T-helper 1 cell (primary cell): ENCODE measurements at regions not wholly inside any gene's neighbourhood (a gene's known extent, or its start where the extent isn't known, plus 50 kb on each side); places are given as distances from the start of the nearest gene placed in this dataset.
"Not testable (repeated sequence)": the region's sequence is repeated elsewhere in the genome, so short reads cannot be mapped to it uniquely, and the experiment has no call there.

Experiments
- DNase-seq, 5 donors: peaks; one replicate each; pipeline ENCODE4 v3.0.0-alpha.2; 2012 to 2020

DNA sequence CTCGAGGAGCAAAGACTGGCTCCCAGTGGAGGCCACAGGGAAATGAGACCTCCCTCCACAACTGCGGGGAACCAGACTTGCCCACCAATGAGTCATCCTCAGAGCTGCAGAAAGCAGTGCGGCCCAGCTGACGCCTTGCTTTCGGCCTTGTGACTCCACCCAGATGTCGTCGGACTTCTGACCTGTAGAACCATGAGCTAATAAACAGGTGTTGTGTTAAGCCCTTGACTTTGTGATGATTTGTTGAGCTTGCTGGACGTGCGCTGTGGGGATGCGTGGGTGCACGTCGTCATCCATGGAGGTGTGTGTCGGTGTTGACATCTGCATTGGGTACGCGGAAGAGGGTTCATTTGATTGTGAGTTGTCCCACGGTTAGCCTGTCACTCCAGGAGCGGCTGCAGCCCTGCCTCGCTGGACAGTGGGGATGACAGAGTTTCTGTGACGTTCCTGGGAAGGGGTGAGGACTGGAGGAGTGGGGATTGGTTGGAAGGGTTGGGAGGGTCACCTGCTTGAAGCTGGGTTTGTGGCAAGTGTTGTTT lies 154.1 kb downstream of the SH3BP4 start:
- DNase-seq = no peak

DNA sequence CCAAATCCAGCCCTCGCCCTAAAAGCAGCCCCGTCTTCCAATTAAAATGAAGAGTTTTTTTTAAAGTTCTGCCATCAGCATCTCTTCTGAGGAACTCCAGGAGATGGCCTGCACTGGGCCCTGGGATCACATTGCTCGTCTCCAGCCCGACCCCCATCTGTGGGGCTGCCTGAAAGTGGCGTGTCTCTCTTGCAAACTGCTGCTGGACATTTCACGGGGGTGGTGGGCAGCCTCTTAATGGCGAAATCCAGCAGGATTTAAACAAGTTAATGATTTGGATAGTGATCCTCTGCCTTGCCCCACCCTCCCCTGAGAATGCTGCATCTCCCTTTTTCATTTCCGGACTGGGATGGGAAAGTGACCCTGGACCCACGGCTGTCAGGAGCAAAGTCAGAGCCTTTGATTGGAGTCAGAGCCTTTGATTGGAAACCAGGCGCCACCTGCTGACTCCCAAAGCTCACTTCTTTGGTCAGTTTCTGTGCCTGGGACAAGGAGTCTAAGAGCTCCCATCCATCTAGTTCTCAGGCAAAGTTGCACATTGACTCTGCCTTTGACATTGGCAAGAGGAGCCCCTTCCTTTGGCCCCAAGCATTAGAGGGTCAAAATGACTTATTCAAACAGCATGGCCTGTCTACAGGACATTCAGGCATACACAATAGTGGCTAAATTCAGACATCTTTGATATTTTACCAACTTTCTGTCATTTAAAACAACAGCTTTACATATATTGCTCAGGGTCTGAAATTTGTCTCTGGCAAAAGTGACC lies 155.2 kb downstream of the SH3BP4 start:
- peak in 1 of 5 donors; percentile 5 for DNase-seq

DNA sequence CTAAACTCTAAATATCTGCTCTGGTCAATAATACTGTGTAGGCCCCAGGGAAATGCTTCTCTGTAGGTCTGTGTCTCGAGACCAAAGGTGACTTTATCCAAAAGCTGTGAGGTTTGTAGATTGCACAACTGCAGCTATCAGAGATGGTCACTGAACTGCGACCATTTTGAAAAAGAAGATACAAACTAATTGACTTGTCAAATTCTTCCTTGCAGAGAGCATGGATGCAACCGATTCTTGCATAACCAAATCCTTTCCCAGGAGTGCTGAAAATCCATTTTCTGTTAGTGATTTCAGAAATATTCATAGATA lies 155.8 kb downstream of the SH3BP4 start:
- DNase-seq = no peak

DNA sequence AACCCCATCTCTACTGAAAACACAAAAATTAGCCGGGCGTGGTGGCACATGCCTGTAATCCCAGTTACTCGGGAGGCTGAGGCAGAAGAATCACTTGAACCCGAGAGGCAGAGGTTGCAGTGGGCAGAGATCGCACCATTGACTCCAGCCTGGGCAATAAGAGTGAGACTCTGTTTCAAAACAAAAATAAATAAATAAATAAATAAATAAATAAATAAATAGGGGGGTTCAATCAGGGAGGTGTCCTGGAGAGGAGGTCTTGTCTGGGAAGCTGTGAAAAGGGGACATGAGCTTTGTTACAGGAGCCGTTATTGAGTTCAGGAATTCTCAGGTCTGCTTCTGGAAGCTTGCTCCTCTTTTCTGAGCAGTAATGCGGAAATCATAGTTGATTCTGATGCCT lies 157.7 kb downstream of the SH3BP4 start:
- not testable (repeated sequence) for DNase-seq

DNA sequence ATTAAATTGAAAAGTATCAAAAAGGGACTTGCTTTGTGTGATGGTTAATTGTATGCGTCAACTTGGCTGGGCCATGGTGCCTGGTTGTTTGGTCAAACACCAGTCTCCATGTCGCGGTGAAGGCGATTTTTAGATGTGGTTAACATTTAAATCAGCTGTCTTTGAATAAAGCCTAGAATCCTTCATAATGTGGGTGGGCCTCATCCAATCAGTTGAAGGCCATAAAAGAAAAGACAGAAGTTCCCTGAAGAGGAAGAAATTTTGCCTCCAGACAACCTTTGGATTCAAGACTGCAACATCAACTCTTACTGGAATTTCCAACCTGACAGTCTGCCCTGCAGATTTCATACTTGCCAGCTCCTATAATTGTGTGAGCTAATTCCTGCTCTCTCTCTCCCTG lies 160.5 kb downstream of the SH3BP4 start:
- DNase-seq = no peak

DNA sequence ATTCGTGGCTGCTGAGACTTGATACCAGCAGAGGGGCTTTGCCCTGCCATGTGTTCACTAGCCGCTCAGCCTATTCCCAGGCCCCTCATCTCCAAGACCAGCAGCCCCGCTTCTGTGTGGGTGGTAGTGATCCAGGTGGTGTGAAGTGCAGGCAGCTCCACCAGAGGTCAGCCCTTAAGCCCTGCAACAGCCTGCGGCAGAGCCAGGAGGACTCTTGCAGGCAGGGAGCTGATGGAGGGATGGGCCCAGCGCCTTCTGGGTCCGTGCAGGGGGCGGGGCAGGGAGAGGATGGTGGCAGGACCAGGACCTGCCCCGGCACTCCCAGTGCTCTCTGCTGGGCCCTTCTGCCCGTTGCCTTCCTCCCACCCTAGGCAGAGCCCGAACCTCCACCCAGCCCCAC lies 162.0 kb downstream of the SH3BP4 start:
- DNase-seq = no peak

DNA sequence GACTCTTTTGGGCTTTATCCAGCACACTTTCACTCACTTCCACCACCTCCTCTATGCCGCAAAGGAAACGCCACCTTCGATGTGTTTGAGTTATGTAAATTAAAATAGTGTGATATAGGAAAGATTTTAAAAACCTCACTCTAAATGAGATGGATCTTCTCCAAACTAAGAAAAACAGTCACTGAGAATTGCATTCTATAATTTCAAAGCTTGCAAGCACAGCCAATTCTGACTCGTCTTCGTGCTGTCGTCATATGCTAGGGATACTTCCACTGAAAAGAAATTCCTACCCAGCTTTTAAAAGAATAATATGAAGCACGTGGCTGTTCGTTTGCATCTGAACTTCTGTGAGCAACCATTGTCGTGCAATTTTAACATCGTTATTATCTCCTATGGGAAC lies 162.5 kb downstream of the SH3BP4 start:
- no peak for DNase-seq

DNA sequence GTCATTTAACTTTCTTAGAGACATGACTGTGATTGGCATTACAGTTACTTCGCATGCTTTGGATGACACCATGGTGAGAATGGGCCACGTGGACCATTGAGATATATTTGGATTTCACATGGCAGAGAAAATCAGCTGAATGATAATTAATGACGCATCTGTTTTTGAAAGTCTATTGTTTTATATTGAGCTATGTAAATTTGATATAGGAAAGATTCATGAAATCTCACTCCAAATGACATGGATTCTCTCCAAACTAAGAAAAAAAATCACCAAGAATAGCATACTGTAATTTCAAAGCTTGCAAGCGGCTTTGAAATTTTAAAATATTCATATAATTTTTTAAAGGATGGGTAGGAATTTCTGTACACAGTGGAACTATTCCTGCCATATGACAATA lies 163.7 kb downstream of the SH3BP4 start:
- no peak for DNase-seq

DNA sequence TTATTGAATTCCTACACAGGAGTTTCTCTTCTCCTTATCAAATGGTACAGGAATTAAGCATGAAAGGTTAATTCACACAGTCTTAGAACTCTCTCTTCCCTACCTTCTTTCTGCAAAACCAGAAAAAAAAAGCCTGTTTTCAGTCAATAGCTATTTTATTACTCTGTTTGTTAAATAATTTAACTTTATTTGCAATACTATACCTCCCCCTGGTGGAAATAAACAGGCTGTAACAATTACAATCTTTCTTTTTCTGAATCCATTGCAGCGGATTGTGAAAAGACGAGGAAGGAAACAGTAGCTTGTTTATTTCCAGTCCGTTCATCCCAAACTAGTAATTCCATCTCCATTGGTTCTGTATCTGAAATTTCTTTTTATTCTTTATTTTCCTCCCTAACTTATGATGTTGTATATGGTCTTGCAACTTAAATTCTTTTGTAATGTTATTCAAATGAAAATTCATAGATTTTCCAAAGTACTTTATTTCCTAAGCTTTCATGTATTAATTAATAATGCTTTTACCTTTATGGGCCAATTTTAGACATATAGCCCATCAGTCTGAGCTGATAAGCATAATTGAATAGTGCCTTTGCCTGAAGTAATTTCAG lies 165.2 kb downstream of the SH3BP4 start:
- no peak for DNase-seq

DNA sequence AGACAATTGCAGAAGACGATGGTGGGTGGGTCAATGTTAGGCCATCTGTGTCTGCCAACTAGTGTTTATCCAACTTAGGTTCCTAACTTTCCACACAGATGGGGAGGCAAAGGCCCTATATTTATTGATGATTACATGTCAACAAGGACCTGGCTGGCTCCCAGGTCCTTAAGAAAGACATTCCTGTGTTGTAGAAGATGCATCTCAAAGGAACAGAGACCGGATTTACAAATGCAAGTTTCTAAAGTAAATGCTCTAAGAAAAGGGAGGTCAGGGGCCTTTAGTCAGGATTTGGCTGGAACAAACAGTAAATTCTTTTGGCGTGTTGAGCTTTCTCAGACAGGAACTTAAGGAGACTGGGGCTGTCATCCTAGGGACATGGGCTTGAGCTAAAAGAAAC lies 175.0 kb downstream of the SH3BP4 start:
- no peak for DNase-seq

DNA sequence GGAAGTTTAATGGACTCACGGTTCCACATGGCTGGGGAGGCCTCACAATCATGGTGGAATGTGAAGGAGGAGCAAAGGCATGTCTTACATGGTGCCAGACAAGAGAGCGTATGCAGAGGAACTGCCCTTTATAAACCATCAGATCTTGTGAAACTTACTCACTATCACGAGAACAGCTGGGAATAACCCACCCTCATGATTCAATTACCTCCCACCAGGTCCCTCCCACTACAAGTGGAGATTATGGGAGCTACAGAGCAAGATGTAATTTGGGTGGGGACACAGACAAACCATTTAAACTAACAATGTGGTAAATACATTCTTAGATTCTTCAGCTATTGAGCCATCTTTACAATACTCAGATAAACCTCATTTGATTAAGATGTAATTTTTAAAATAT lies 176.1 kb downstream of the SH3BP4 start:
- DNase-seq = no peak

DNA sequence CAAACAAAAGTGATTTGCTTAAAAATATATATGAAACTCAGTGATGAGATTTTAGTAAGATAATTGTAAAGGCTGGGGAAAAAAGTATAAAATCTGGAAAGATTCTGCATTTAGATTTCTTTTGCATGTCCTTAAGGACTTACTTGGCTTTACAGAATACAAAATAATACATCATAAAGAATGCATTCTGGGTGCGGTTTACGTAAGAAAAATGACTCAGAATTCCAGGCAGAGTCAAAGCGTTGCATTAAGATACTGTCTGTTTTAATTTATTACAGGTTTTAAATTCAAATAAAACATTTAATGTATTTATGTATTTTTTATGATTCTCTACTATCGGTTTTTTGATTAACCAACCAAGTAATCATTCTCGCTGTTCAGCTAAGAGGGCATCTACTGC lies 178.0 kb downstream of the SH3BP4 start:
- no peak for DNase-seq

DNA sequence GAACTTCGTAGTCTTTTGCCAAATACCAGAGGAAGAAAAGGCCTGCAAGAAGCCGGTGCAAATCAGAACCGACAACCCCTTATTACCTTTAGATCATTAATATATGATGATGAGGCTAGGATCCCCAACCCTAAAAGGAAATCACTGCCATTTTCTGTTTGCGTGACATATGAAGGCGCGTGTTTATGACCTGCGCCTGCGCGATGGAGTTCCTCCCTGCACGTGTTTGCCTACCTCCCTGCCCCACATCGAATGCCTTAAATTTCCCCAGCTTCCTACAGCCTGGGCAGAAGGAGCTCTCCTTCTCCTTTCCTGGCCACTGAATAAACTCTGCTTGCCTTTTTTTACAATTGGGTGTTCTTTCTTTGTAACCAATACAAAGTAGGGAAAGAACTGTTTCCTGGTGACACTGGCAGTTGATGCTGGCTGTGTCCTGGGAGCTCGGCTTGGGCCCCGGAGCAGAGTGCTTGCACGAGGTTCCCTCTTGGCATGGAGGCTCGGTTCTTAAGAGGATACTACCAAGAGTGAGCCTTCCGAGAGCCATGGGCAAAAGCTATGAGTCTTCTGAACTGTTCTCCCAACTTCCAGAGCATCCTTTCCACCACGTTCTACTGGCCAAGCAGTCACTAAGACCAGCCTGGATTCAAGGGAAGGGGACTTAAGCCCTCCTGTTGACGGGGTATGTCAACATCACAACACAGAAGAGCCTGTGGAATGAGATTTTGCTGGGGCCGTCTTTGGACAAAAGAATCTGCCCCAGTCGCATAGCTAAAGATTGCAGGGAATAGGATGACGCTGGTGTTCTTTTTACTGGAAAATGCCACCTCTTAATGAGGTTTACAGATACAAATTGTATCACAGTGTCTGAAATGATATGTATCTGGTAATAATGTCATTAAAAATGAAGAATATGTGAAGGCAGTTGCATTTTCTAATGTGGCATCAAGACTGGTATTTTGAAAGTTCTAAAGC lies 179.8 kb downstream of the SH3BP4 start:
- no peak for DNase-seq

DNA sequence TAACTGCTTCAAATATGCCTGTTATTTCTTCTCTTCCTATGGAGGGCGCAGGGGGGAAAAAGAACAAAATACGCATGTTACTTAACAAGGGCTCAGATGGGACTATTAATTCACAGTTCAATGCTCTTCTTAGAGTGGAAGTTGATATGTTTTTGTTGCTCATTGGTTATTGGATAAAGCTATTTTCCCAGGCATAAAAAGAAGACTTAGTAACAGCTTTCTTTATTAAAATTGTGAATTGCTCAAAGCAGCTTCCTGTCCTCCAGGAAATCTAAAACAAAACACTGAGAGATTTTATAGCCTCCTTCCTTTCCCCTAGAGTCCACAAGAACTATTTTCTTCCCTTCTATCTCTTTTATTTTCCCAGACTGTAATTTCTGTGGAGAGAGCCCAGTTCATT lies 180.8 kb downstream of the SH3BP4 start:
- DNase-seq = no peak

DNA sequence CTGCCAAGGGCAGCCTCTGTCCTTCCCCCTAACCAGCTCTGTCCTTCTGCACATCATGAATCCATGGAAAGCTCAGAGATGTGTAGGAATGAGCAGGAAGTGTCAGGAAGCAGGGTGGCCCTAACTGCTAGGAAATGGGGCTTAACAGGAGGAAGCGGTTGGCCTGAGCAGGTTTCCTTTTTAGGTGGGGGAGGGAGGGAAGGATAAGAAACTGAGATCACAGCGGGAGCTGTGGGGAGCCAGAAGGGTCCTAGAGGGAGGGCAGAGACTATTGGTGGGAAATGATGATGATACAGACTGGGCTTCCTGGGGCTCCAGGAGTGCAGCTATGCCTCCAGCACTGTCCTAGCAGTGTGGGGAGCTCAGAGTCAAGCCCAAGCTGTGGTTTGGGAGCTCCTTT lies 182.0 kb downstream of the SH3BP4 start:
- DNase-seq = no peak

DNA sequence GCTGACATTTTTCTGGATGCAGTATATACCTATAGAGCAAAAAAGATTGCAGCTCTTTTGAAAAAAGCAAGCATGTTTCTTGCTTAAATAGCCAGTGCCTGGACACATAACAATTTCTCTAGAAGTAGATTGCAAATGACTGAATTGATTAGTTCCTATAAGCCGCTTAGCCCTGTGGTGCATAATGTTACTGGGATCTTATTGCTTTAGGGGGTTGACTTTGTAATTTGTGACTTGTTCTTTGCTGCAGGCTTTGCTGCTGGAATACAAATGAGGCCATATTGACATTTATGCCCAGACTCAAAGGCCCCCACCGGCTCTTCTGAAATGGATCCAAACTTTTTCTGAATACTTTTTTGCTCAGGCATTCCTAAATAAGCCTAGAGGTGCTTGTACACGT lies 182.6 kb downstream of the SH3BP4 start:
- DNase-seq = no peak

DNA sequence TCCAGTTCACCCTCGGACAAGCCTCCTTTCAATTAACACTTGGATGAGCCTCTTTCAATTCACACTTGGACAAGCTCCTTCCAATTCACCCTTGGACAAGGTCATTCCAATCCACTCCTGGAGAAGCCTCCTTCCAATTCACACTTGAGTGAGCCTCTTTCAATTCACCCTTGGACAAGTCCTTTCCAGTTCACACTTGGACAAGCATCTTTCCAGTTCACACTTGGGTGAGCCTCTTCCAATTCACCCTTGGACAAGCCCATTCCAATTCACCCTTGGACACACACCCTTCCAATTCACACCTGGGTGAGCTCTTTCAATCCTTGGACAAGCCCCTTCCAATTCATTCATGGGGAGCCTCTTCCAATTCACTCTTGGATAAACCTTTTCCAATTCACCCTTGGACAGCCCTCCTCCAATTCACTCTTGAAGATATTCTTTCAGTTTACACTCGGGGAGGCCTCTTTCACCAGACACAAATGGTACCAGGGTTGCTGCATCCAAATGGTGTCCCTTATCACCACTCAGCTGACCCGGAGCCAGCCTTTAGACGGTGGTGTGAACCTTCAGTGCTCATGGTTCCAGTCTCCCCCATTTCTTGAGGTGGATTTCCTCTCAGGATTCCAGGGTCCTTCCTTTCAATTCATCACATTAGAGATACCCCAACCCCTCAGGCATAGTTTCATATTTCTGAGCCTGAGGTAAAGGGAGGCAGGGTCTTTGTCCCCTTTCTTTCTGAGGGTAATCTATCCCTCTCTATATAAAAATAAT lies 183.6 kb downstream of the SH3BP4 start:
- no peak for DNase-seq

DNA sequence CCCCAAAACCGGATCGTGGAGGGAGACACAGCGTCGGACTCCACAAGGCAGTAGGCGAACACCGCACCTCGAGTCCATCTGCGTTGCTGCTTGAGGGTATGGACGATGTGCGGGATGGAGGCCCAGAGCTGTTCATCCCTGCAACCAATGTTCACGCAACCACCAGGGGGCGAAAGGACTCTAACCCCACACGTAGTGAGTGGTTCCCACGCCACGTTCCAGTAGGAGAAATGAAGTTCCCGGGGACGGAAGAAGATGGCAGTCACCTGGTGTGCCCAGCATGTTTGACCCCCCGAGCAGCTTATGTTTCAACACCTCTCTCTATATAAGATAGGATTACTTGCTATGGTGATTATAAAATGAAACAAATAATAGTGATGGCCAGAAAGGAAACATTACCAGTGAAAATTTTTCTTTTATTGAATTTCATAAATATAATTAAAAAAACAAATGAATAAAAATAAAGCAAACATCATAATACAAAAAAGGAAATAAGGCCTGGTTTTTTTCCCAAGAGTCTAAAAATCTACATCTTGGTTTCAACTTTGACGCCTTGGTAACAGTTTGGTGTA lies 184.3 kb downstream of the SH3BP4 start:
- peak in 2 of 5 donors; percentile 20 to 43 for DNase-seq

DNA sequence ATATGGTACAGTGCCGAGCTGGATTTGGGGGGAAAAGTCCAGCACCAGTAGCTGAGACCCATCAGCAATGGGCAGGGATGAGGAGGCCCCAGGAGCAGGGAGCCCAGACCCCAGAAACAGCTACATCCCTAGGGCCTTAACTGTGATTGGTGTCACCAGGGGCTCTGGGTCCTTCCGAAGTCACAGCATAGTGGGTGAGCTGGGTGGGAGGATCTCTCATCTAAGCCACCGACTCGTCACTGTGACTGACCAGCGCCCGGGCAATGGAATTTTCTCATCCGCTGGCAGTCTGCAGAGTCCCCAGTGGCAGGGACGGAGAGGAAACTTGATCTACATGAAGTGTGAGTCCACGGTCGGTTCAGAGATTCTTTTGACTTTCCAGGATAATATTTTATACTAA lies 186.5 kb downstream of the SH3BP4 start:
- no peak for DNase-seq

DNA sequence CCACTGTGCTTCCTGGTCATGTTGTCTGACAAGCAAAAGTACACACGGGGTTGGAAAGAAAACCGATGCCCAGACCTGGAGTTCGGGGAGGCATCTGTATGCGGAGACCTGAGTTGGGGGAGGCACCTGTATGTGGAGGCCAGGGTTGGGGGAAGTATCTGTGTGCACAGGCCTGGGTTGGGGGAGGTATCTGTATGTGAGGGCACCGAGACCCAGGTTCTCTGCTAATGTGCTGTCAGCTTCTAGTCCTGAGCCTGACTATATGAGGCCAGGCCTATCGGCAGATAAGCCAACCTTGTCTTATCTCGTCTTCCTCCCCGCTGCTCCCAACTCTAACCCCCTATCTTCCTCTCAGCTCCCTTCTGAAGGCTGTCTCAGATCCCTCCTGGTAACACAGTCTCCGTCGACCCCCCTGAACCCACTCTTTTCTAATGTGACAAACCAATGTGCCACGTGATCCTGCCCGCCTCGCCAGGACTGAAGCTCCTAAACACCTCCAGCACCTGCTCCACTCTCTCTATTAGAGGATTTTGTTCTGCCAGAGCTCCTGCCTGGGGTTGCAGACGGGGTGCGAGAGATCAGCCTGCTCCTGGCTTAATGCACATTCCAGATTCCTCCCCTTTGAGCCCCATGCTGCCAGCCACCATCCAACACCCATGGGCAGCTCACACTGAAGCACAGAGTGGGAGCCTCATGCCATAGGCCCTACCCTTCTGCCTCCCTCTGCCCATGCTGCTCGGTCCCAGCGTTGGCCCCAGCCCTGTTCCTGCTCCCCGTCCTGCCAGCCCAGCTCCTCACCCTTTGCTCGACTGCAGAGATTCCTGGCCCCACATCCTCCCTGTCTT lies 188.4 kb downstream of the SH3BP4 start:
- no peak for DNase-seq

DNA sequence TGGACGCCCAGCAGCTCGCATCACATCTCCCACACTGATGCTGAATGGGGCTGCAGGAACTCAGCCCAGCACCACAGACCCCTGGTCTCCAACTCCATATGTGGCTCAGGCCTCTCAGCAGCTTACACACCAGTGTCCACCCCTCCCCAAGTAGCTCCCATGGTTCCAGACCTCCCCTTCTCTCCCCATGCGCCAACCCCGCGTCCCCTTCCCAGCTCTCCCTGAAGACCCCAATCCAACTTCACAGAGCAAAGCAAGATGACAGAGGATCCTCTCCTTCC lies 188.9 kb downstream of the SH3BP4 start:
- DNase-seq = no peak
